ENCODE measurements at regions not wholly inside any gene's neighbourhood (a gene's known extent, or its start where the extent isn't known, plus 50 kb on each side); places are given as distances from the start of the nearest gene placed in this dataset.

- TF ChIP-seq EZH2phosphoT487 (IDR thresholded peaks at IDR 0.05; ENCODE audit: borderline replicate concordance, low read length) = no peak
- TF ChIP-seq CTCF (IDR thresholded peaks at IDR 0.05; ENCODE audit: low read depth, low read length, poor library complexity, severe bottlenecking) = no peak
Observed at GRCh38 chr1:161427733-161428516, 60.2 kb upstream of the CFAP126 start.
